DND-41 (cell line): ENCODE measurements at regions not wholly inside any gene's neighbourhood (a gene's known extent, or its start where the extent isn't known, plus 50 kb on each side); places are given as distances from the start of the nearest gene placed in this dataset.

ENCODE experiments used
- EZH2 ChIP-seq: IDR thresholded peaks from 3 replicates; pipeline ENCODE4 v1.6.1; 2012; ENCODE audit warnings: borderline replicate concordance, low read depth, mild to moderate bottlenecking, moderate library complexity, low read length, inconsistent platforms; ENCODE audit not compliant: severe bottlenecking
- TF ChIP-seq, protein P1 (sequence below): IDR thresholded peaks from 2 replicates; pipeline ENCODE4 v1.5.1; 2012; ENCODE audit warnings: borderline replicate concordance, low read length, moderate library complexity, mild to moderate bottlenecking; ENCODE audit not compliant: poor library complexity, severe bottlenecking; ENCODE audit errors: extremely low read depth

DNA sequence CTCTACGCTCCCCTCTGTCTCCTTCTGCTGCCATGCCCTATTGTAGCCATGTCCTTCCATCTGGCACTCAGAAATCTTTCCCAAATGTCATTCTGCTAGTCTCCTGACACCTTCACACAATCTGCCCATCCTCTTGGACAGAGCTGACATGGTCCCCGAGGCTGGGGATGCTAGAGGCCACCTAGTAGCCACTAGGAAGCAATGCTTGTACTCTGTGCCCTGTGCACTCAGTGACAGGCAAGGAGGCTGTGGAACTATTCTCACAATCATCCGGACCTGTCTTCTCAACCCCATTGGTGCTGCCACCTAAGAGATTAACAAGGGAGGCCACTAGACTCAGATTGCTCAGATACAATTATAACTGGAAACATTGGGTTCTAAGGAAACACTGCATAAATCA lies 112.6 kb upstream of the TMEM164 start:
- TF ChIP-seq, protein P1, sequence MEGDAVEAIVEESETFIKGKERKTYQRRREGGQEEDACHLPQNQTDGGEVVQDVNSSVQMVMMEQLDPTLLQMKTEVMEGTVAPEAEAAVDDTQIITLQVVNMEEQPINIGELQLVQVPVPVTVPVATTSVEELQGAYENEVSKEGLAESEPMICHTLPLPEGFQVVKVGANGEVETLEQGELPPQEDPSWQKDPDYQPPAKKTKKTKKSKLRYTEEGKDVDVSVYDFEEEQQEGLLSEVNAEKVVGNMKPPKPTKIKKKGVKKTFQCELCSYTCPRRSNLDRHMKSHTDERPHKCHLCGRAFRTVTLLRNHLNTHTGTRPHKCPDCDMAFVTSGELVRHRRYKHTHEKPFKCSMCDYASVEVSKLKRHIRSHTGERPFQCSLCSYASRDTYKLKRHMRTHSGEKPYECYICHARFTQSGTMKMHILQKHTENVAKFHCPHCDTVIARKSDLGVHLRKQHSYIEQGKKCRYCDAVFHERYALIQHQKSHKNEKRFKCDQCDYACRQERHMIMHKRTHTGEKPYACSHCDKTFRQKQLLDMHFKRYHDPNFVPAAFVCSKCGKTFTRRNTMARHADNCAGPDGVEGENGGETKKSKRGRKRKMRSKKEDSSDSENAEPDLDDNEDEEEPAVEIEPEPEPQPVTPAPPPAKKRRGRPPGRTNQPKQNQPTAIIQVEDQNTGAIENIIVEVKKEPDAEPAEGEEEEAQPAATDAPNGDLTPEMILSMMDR, result no peak
- TF ChIP-seq EZH2, result no peak
